Endothelial cell of umbilical vein (primary cell): ENCODE measurements at regions not wholly inside any gene's neighbourhood (a gene's known extent, or its start where the extent isn't known, plus 50 kb on each side); places are given as distances from the start of the nearest gene placed in this dataset.

Experiments
- BruUV-seq: library from RNA; stranded (reverse); fragments of 400-500 nt; replicated peaks from 2 replicates; lab custom pipeline; 2021; lab: Mats Ljungman, UMichigan
- CTCF ChIA-PET: fragments of 300-600, 350-600 bp; sonication (Branson Sonifier 250); formaldehyde crosslinking; loops from one replicate; lab custom pipeline; 2021; ENCODE audit warnings: antibody characterized with exemption, inconsistent platforms; lab: Charles Lee
- POLR2A ChIA-PET: fragments of 300-600, 350-600 bp; sonication (Branson Sonifier 250); formaldehyde crosslinking; loops from one replicate; lab custom pipeline; 2021; ENCODE audit warnings: antibody characterized with exemption, inconsistent platforms; lab: Charles Lee
- DNase-seq: peaks from one replicate; pipeline ENCODE4 v3.0.0-alpha.2; 2011; ENCODE audit warnings: low read depth, low spot score
- FAIRE-seq: peaks from 2 replicates; lab custom pipeline; 2011; peaks lifted over from hg19 to GRCh38; lab: Jason Lieb, UNC
- H2AFZ ChIP-seq: 2 replicates; pipeline ENCODE4 v1.6.0; 2012; ENCODE audit warnings: low read depth, low read length, control low read depth, inconsistent platforms
- H3K27ac ChIP-seq: 2 replicates; pipeline ENCODE4 v1.5.1; 2011; ENCODE audit warnings: low read depth, mild to moderate bottlenecking, control low read depth, low read length, moderate library complexity; ENCODE audit not compliant: insufficient read depth
- H3K27me3 ChIP-seq, 2 experiments: 2 replicates each; pipeline versions ENCODE4 v1.6.0 to v1.6.1; 2011; ENCODE audit warnings: low read length in 2 of 2, mixed read lengths in 1 of 2; ENCODE audit not compliant: control insufficient read depth in 2 of 2, insufficient read depth in 2 of 2
- H3K36me3 ChIP-seq, 2 experiments: 2 replicates in 1 of 2; 3 replicates in 1 of 2; pipeline ENCODE4 v1.5.1; 2011; ENCODE audit warnings: low read length in 2 of 2, mild to moderate bottlenecking in 1 of 2, moderate library complexity in 1 of 2; ENCODE audit not compliant: control insufficient read depth in 2 of 2, insufficient read depth in 2 of 2; ENCODE audit errors: extremely low read depth in 1 of 2
- H3K4me1 ChIP-seq: 3 replicates; pipeline ENCODE4 v1.5.1; 2011; ENCODE audit warnings: mild to moderate bottlenecking, low read length; ENCODE audit not compliant: control insufficient read depth, insufficient read depth; ENCODE audit errors: extremely low read depth
- H3K4me2 ChIP-seq: 2 replicates; pipeline ENCODE4 v1.6.1; 2011; ENCODE audit warnings: low read length, control low read depth, mixed read lengths; ENCODE audit not compliant: insufficient read depth
- H3K4me3 ChIP-seq, 3 experiments: fragments of 200-600 bp in 1 of 3; sonication (generic), shearing (Covaris generic) in 1 of 3; replicated peaks in 1 of 3; 2 replicates each; pipeline ENCODE4 v1.5.1; 2011 to 2016; ENCODE audit warnings: control low read depth in 3 of 3, low read length in 3 of 3, mild to moderate bottlenecking in 2 of 3, inconsistent platforms in 1 of 3, low read depth in 1 of 3, moderate library complexity in 1 of 3; ENCODE audit not compliant: insufficient read depth in 1 of 3
- H3K79me2 ChIP-seq: 2 replicates; pipeline ENCODE4 v1.6.0; 2012; ENCODE audit warnings: low read length, inconsistent platforms; ENCODE audit not compliant: control insufficient read depth, insufficient read depth
- H3K9ac ChIP-seq: replicated peaks from 2 replicates; pipeline ENCODE3; 2011; ENCODE audit warnings: low read length, control low read depth; ENCODE audit not compliant: insufficient read depth; ENCODE audit errors: extremely low read depth
- H3K9me1 ChIP-seq: replicated peaks from 3 replicates; pipeline ENCODE4 v1.6.0; 2011; ENCODE audit warnings: mild to moderate bottlenecking, low read length; ENCODE audit not compliant: control insufficient read depth, insufficient read depth; ENCODE audit errors: extremely low read depth
- H3K9me3 ChIP-seq: replicated peaks from 2 replicates; pipeline ENCODE4 v1.5.1; 2012; ENCODE audit warnings: low read length, inconsistent platforms; ENCODE audit not compliant: control insufficient read depth, insufficient read depth
- H4K20me1 ChIP-seq: replicated peaks from 2 replicates; pipeline ENCODE3; 2011; ENCODE audit warnings: mild to moderate bottlenecking, low read length; ENCODE audit not compliant: control insufficient read depth, insufficient read depth; ENCODE audit errors: extremely low read depth
- CTCF ChIP-seq, 2 donors: IDR thresholded peaks; 1 replicate in 1 of 2; 2 replicates in 1 of 2; pipeline ENCODE4 v1.5.1; 2011; ENCODE audit warnings: low read length in 2 of 2, mild to moderate bottlenecking in 2 of 2, moderate library complexity in 2 of 2, control low read depth in 1 of 2, inconsistent platforms in 1 of 2, low read depth in 1 of 2; ENCODE audit not compliant: insufficient read depth in 1 of 2; ENCODE audit errors: extremely low read depth in 1 of 2
- EZH2 ChIP-seq: IDR thresholded peaks from 2 replicates; pipeline ENCODE4 v1.6.1; 2012; ENCODE audit warnings: borderline replicate concordance, low read depth, mild to moderate bottlenecking, moderate library complexity, low read length, inconsistent platforms; ENCODE audit not compliant: severe bottlenecking
- FOS ChIP-seq: IDR thresholded peaks from 2 replicates; pipeline ENCODE4 v1.6.1; 2011; ENCODE audit warnings: mild to moderate bottlenecking, low read length, moderate library complexity, borderline replicate concordance; ENCODE audit not compliant: insufficient read depth
- GATA2 ChIP-seq: IDR thresholded peaks from 2 replicates; pipeline ENCODE4 v1.7.0; 2011; ENCODE audit warnings: low read depth, mild to moderate bottlenecking, moderate library complexity, mixed read lengths, low read length; ENCODE audit not compliant: insufficient read length, insufficient read depth
- JUN ChIP-seq: IDR thresholded peaks from 2 replicates; pipeline ENCODE4 v1.6.1; 2011; ENCODE audit warnings: borderline replicate concordance, low read depth; ENCODE audit not compliant: insufficient read length, insufficient read depth
- MAX ChIP-seq: IDR thresholded peaks from 2 replicates; pipeline ENCODE4 v1.6.1; 2011; ENCODE audit not compliant: insufficient read depth, insufficient read length
- MYC ChIP-seq: IDR thresholded peaks from one replicate; pipeline ENCODE4 v1.6.1; 2011; ENCODE audit warnings: mild to moderate bottlenecking, low read depth, low read length
- POLR2A ChIP-seq: IDR thresholded peaks from 2 replicates; pipeline ENCODE4 v1.6.1; 2012; ENCODE audit warnings: low read depth, mild to moderate bottlenecking, control low read depth, low read length
- POLR2AphosphoS5 ChIP-seq: IDR thresholded peaks from 2 replicates; pipeline ENCODE4 v1.6.1; 2012; ENCODE audit warnings: low read depth, mild to moderate bottlenecking, control low read depth, low read length, moderate library complexity; ENCODE audit not compliant: insufficient read depth
- dilution Hi-C: fragments of 300-500 bp; cut with MboI; formaldehyde crosslinking; loops from one replicate; pipeline ENCODE4 v1.15.0; 2019; ENCODE audit warnings: low sequenced_read_pairs; ENCODE audit not compliant: extremely low pct_ligation_motif_present
- intact Hi-C: fragments of 100-400 bp; cut with micrococcal nuclease; formaldehyde crosslinking; loops from one replicate; pipeline ENCODE4 v1.10.0; 2022

- H3K4me2 ChIP-seq = no peak overlapping the region
- BruUV-seq = no TSS peak
- intact Hi-C loops (no loop called here), dilution Hi-C loops (no loop called here)
- H3K27me3 ChIP-seq = no peaks in the 10 kb centered on the region
- no peak for TF ChIP-seq FOS
- no peak for TF ChIP-seq POLR2A
- no peak for TF ChIP-seq POLR2AphosphoS5
- no peak for TF ChIP-seq MAX
- no peak for TF ChIP-seq EZH2
- H3K79me2 ChIP-seq = no peaks in the 10 kb centered on the region
- no peak overlapping the region for H3K4me3 ChIP-seq
- H3K4me1 ChIP-seq = no peaks in the 10 kb centered on the region
- ChIA-PET CTCF (interaction anchor here (1.6 kb wide), 1 partner anchor 51 kb away, joined by 3 read pairs; no protein-coding TSS in a partner anchor), POLR2A (no interaction called here)
- no peak overlapping the region for H2AFZ ChIP-seq
- no peaks in the 10 kb centered on the region for H3K9me3 ChIP-seq
- FAIRE-seq (no peak), DNase-seq (no peak)
- no peak overlapping the region for H3K27ac ChIP-seq
- no peaks in the 10 kb centered on the region for H3K36me3 ChIP-seq
- no peak overlapping the region for H3K9ac ChIP-seq
- H4K20me1 ChIP-seq = no peaks in the 10 kb centered on the region
- no peaks in the 10 kb centered on the region for H3K9me1 ChIP-seq
These were observed 685.5 kb downstream of the CPS1 start for GRCh38 chr2:211241891-211242290.

GRCh38 chr2:211247751-211248150 lies 691.4 kb downstream of the CPS1 start:
- dilution Hi-C loops (no loop called here), intact Hi-C loops (no loop called here)
- Histone ChIP-seq H3K79me2 (no peaks in the 10 kb centered on the region), H3K36me3 (no peaks in the 10 kb centered on the region), H3K4me2 (no peak overlapping the region), H3K4me3 (no peak overlapping the region), H2AFZ (no peak overlapping the region), H3K27ac (no peak overlapping the region), H3K9me3 (peaks cover 2% of the 10 kb centered on the region), H3K27me3 (no peaks in the 10 kb centered on the region), H3K9ac (no peak overlapping the region), H3K4me1 (no peaks in the 10 kb centered on the region), H3K9me1 (no peaks in the 10 kb centered on the region), H4K20me1 (no peaks in the 10 kb centered on the region)
- ChIA-PET POLR2A (no interaction called here), CTCF (interaction anchor here (0.5 kb wide), 1 partner anchor 649 kb away, joined by 3 read pairs; no protein-coding TSS in a partner anchor)
- FAIRE-seq = no peak
- BruUV-seq = no TSS peak
- DNase-seq = no peak
- no peak for TF ChIP-seq CTCF (IDR thresholded peaks at IDR 0.05; ENCODE audit: extremely low read depth in 1 of 2, insufficient read depth in 1 of 2, low read depth in 1 of 2, low read length in 2 of 2)
- no peak for TF ChIP-seq EZH2
- TF ChIP-seq FOS = no peak
- no peak for TF ChIP-seq MAX
- TF ChIP-seq GATA2 = no peak
- no peak for TF ChIP-seq POLR2A
- no peak for TF ChIP-seq JUN
- TF ChIP-seq POLR2AphosphoS5 = no peak
- no peak for TF ChIP-seq MYC
